HK-2 (cell line): ENCODE measurements at regions not wholly inside any gene's neighbourhood (a gene's known extent, or its start where the extent isn't known, plus 50 kb on each side); places are given as distances from the start of the nearest gene placed in this dataset.
"Not testable (repeated sequence)": the region's sequence is repeated elsewhere in the genome, so short reads cannot be mapped to it uniquely, and the experiment has no call there.

Experiments
- DNase-seq: peaks from one replicate; pipeline ENCODE4 v3.0.0-alpha.2; 2018; ENCODE audit not compliant: unreplicated experiment

DNA sequence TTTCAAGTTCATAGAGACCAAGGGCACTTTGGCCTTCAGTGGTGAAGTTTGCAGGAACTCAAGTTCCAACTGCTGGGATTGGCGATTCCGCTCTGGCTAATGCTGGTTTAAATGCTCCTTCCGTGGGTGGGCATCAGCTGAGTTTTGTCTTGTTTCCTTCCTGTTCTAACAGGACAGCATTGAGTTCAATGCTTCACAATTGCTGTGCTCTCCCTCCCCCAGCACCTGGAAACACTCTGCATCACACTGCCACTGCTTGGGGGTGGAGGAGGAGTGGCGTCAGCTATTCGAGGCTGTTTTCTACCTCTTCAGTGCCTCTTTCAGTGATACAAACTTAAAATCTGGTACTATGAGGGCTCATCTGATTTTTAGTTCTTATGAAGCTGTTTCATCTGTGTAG lies 634.9 kb downstream of the FSCB start:
- DNase-seq = no peak

DNA sequence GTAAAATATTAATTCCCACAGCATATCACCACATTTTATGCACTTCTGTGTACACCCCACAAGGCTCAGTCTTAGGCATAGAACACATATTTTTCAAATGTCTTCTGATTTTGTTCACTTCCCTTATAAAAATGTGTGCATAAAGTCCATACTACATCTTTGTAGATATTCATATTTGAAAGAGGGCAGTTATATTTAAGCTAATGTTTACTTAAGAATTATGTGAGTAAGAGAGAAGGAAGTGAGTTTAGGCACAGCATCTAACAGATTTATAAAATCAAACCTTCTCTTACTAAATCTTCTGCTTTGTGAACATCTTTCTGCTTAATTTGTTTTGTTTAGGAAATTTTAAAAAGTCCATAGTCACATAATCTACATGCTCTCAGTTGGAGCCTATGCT lies 648.1 kb downstream of the FSCB start:
- no peak for DNase-seq

DNA sequence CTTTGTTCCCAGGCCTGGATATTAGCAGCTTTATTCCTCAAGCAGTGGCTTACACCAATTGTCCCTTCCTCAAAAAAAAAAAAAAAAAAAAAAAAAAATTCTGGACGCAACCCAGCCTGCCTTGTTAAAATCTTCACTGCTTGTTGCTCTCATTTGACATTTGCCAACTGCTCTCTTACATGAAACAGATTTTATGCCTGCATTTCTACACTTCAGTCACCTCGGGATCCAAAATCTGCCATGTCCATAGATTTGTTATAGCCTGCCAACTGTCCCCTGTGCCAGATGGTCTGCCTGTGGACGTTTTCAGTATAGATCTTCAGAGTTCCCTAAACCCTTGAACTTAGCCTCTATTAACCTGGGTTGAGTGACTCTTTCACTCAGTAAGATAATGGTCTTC lies 651.5 kb downstream of the FSCB start:
- no peak for DNase-seq

DNA sequence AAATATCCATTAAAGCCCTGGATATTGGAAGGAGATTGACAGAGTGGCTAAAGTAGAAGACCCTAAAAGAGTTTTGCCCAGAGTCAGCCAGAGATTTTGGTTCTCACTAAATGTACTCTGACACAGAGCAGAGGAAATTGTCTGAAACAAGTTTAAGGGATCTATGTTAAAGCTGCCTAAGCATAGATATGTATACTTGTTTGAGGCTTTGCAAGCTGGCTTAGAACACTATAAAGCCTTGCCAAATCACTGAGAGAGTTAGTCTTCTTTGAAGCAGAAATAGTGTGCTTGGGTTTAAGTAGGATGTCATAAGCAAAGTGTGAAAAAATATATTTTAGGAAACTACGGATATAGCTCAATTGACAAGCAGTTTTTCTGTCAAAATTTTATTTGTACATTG lies 653.5 kb downstream of the FSCB start:
- no peak for DNase-seq

DNA sequence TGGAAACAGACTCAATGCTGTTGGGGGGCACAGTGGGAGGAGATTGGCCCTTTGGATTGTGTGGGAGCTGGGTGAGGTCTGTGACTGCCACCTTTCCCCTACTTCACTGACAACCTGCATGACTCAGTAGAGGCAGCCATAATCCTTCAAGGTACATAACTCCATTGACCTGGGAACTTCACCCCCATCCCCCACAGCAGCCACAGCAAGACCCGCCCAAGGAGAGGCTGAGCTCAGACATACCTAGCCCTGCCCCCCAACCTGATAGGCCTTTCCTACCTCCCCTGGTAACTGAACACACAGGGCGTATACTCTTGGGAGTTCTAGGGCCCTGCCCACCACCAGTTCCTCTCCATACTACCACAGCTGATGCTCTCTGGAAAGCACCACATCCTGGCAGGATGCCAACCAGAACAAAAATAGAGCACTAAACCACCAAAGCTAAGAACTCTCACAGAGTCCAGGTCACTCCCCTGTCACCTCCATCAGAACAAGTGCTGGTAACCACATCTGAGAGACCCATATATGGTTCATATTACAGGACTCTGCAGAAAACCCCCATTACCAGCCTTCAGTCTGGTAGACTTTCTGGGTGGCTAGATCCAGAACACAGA lies 703.9 kb downstream of the FSCB start:
- no peak for DNase-seq

DNA sequence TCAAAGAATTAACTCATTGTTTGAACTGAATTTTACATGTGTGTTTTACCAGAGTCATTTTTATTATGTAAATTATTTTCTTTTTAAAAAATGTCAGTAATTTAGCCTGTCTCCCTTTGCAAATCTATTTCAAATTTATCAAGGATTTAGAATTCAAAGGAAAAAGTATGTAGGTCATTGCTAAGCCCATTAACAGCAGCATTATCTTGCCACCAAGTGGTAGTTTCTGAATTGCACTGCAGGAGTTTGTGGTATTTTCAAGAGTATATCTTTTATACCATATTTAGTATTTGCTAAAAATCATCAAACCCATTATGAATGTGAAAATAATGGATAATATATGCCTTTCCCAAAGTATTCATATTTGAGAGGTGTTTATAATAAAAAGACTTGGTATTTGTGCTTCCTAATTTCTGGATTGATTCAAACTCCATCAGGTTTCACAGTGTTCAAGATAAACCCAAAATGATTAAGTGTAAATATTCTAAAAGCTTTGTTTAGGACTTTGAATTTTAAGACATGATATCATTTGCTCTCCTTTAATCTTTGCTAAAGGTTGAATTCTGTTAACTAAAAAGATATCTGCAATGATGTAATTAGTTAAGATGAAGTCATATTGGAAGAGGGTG lies 711.4 kb downstream of the FSCB start:
- no peak for DNase-seq

DNA sequence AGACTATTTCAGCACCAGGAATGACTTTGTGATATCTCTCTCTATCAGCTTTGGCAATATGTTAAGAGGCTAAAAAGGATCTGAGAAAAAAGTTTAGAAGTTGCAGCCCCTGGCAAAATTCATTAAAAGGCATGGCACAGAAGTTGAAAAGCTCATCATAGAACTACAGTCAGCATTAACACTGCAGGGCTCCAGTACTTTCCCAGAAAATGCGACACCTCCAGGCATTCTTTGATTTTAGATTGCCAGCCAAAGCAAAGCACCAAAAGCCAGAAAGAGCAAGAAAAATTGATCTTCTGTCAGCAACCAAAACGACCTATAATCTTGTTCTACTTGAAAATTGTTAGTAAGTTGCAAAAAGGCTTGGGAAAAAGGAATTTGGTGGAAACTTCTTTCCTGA lies 713.5 kb downstream of the FSCB start:
- DNase-seq = no peak

DNA sequence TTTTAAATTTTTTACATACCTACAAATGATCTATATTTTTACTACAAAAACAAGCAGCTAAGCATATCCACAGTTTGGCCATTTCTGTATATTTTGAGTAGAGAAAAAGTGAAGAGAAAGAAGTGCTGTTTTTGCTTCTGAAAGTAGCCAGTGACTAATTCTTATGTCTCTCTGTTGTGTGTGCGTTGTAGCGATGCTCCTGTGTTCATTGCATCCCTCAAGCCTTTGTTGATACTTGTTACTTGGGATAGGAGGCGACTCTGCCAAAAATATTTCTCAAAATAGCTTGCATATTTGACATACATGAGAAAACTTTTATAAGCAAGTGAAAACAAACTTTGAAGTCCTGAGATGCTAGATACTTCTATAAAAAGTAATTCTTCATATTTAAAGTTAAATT lies 714.1 kb downstream of the FSCB start:
- DNase-seq = no peak

DNA sequence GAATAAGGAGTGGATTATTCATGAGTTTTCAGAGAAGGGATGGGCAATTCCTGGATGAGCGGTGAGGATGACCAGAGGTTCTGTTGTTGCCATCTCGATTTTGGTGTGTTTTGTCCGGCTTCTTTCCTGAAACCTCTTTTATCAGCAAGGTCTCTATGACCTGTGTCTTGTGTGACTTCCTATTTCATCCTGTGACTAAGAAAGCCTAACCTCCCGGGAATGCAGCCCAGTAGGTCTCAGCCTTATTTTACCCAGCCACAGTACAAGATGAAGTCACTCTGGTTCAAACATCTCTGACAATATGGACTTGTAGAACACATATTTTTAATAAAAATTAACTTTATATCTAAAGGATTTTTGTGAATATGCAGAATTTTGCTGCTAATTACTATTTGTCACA lies 716.4 kb downstream of the FSCB start:
- DNase-seq = no peak

DNA sequence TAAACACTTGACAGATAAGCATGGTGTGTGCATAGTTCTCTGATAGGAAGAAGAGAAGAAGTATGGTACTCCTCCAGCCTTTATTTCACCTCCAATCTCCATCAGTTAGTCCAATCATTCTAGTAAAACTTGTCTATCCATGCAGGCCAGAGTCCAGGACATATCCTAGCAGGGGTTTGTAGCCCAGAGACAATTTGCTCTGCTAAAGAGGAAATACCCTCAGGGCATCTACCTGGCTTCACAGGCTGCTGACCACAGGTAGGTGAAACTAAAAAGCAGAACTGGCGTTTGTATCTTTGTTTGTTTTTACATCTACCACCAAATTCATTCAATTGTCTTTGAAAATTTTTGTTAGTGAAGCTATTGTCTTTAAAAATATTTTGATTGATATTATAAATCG lies 717.6 kb downstream of the FSCB start:
- no peak for DNase-seq

DNA sequence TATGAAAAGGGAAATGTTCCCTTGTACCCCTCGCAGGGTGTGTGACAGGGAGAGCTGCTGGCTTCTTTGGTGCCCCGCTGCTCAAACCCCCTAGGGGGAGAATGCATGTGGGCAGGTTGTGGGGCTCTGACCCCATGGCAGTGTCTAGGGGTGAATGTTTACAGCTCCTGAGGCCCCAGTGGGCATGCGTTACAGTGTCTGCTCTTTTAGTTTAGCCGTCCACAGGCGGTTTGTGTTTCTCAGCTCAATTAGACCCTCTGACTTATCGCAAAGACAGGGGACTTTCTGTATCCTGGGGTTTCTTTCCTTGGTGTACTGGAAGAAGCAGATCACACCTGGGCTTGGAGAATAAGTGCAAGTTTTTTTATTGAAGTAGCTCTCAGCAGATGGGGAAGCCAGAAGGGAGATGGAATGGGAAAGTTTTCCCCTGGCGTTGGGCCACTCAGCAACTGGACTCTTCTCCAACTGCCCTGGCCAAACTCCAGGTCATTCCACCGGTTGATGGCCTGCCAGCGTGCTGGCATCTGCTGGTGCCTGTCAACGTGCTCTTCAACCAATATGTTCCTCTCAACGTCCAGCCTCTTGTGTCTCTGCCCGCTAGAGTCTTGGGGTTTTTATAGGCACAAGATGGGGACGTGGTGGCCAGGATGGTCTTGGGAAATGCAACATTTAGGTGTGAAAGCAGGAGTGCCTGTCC lies 720.9 kb downstream of the FSCB start:
- DNase-seq = no peak

DNA sequence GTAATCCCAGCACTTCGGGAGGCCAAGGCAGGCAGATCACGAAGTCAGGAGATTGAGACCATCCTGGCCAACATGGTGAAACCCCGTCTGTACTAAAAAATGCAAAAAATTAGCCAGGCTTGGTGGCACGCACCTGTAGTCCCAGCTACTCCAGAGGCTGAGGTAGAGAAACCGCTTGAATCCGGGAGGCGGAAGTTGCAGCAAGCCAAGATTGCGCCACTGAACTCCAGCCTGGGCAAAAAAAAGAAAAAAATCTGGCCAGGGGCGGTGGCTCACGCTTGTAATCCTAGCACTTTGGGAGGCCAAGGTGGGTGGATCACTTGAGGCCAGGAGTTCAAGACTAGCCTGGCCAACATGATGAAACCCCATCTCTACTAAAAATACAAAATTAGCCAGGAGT lies 722.7 kb downstream of the FSCB start:
- DNase-seq = not testable (repeated sequence)

DNA sequence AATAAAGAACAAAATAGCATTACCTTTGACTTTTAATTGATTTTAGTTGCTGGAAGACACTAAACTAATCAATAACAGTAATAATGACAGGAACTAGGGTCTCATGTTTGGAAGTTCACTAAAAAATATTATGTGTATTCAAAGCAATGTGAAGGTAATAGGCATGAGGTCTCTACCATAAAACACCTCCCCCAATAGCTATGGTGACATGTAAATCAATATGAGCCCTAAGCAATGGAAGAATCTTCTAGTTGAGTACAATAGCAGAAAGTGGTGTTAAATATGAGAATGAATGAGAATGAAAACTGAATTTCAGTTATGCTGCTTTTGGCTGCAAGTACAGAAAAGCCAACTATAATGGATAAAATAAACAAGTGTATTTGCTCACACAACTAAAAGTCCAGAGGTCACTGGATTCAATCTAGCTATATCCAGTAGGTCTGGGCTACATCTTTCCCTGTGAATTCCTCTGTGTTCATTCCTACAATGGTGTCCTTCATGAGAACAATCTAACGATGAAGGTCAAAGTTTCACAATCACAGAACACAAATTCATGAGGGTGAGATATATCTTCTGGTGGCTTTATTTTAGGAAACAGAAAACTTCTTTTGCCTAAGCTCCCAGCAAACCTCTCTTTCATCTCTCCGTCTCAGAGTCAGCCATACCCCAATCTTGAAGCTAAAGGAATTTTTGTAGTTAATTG lies 728.0 kb downstream of the FSCB start:
- no peak for DNase-seq

DNA sequence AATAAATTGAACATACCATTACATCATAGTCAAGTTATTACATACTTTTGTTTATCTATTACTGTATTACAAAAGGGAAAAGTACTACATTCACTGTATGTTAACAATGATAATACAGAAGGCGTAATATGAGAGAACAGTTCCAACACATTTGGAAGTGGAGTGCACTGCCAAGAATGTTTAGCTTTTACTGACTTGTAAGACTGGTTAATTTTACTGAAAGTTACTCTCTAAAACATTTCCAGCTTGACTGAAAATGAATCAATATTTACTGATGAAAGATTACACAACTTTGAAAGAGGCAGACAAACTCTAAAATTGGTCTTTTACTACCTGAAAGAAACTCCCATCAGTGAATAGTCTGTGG lies 728.5 kb downstream of the FSCB start:
- DNase-seq = no peak

DNA sequence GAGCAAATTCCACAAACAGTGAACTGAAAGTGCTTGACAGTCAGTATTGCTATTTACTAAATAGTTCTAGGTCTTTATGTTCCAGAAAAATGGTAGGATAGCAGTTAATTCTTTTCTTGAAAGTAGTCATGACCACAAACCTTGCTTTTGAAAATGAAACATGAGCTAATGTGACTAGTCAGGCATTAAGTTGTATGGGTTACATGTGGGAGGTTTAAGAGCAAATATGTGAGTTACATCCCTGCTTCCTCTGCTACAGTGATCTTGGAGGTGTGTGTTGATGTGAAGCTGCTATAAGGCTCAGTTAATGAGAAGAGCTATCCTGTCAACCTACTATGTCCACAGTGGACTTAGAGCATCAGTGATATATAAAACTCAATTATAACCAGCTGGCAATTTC lies 741.6 kb downstream of the FSCB start:
- DNase-seq = no peak

DNA sequence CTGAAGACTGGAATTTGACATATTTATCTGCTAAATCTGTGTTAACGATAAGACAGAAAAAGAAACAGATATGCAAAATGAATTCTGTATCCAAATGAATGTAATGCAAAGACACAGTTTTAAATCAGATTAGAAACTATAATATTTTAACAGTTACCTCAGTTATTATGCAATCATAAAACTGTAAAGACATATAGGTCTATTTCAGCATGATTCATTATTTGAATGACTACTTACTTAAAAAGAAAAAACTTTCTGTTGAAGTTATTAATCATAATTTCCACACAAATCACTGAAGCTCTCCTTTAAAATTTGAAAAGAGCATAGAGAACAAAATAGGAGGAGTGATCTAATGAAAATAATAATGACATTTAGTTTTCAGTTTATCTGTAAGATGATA lies 742.6 kb downstream of the FSCB start:
- no peak for DNase-seq

DNA sequence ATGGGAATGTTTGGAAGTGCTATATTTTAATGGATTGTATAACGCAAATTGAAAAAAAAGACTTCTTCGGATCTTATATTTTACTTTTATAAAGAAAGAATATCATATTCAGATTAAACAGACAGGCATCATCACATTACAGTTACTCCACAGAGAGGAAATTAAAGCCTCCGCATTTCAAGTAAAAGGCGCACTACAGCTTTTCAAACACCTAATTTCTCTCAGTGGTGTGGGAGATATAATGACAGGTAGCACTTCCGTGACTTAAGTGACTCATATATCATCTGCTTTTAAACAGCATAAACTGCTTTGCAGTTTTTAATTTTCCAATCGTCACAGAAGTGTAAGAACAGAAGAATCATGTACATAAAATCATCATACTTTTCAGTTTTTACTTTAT lies 751.4 kb downstream of the FSCB start:
- no peak for DNase-seq

DNA sequence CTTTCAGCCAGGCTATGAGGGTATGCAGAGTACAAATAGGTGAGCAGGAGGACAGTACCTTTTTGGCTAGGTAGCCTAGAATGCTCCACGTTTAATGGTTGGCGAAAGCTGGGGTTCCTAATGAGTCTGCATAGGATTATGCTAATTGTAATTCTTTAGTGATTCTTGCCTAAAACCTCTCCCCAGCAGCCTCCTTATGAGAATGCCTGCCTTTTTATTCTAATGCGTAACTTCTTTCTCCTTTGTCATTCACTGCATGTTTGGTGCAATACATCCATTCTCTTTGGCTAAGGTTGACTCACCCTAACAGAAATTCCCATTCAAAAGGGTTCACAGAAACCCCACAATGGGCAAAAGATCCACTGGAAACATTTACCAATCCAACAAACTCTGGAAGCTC lies 752.2 kb downstream of the FSCB start:
- DNase-seq = no peak

DNA sequence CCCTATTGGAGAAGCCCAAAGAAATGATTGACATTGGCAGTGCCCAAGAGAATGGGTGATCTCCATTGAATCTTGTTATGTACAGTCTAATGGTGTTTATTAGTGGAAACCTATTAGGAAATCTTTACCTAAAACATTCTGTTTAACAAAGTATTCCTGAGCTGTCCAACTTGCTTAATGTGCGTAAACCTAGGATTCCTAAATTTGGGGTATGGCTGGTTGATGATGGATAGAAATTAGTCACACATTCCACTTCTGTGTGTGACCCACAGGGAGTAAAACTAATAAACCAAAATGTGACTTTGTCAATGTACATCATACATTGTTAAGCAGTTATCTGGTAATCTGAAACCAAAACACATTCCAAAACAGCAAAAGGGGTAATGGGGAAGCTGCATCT lies 761.3 kb downstream of the FSCB start:
- DNase-seq = no peak

DNA sequence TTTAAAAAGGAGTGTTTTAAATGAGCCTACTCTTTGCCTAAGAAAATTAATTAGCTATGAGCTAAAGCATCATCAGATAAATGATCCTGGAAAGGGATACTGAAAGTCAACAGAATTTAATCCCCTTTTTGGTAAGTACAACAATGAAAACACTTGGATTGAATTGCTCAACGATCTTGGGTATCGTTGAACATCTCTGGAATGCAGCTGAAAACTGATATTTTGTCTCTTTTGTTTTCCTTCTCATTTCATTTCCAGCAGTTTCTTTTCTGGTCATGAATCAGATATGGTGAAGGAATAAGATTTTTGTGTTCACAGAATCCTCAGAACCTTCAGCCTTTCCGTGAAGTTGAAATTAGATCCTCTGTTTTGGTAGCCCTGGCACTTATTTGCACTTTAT lies 771.2 kb downstream of the FSCB start:
- DNase-seq = no peak

DNA sequence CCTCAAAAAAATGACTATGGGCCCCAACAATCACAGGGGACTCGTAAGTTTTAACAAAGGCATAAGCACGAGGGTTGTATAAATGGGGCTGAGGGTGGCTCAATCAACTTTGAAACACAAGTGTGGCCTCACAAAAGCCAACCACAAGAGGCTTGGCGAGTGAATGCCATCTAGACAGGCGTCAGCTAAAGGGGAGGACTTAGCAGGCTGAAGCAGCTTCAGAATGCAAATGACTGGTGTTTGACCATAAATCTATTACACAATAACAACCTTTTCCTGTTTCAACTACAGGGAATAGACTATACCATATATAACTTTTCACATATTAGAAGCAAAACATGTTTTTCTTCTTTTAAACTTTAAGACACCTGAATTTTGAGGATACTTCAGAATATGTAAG lies 777.9 kb downstream of the FSCB start:
- DNase-seq = no peak

DNA sequence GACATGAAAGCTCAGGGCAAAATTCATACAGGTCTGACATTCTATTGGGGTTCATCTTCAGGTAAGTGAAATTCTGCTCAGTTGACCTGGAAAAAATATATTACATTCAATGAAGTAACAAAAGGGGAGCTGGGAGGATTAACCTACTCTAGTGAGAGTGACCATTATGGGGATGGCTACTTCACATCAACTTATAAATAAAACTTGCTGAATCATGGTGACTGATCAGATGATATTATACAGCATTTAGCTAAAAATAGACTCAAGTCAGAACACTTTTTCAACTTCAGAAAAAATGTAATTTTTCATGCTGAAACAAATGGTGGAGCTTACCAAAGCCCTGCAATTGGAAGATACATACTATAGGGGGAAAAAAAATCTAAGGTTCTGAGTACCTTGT lies 800.2 kb downstream of the FSCB start:
- no peak for DNase-seq
